Thymus (tissue), 11 donors: ENCODE measurements at regions not wholly inside any gene's neighbourhood (a gene's known extent, or its start where the extent isn't known, plus 50 kb on each side); places are given as distances from the start of the nearest gene placed in this dataset.

Source experiments
- DNase-seq, 9 donors: peaks; one replicate each; pipeline ENCODE4 v3.0.0-alpha.2; 2013; ENCODE audit warnings: low spot score in 9 of 9, low read depth in 6 of 9, missing footprints in 1 of 9
- H3K27ac ChIP-seq, 2 donors: one replicate each; pipeline ENCODE4 v1.5.1; 2013; ENCODE audit warnings: control low read depth in 1 of 2, low read depth in 1 of 2, low read length in 1 of 2, mild to moderate bottlenecking in 1 of 2, moderate library complexity in 1 of 2
- H3K27me3 ChIP-seq, 2 donors: one replicate each; pipeline ENCODE4 v1.5.1; 2013; ENCODE audit warnings: low read length in 1 of 2; ENCODE audit not compliant: control insufficient read depth in 2 of 2, insufficient read depth in 1 of 2
- H3K36me3 ChIP-seq, 2 donors: one replicate each; pipeline ENCODE4 v1.5.1; 2013; ENCODE audit warnings: low read length in 1 of 2, mild to moderate bottlenecking in 1 of 2, moderate library complexity in 1 of 2; ENCODE audit not compliant: control insufficient read depth in 2 of 2, insufficient read depth in 2 of 2
- H3K4me1 ChIP-seq, 2 donors: one replicate each; pipeline ENCODE4 v1.5.1; 2013; ENCODE audit warnings: low read length in 2 of 2; ENCODE audit not compliant: control insufficient read depth in 2 of 2, insufficient read depth in 2 of 2
- H3K4me3 ChIP-seq, 2 donors: one replicate each; pipeline ENCODE4 v1.5.1; 2013; ENCODE audit warnings: low read length in 2 of 2, control low read depth in 1 of 2, mild to moderate bottlenecking in 1 of 2
- H3K9me3 ChIP-seq, 2 donors: one replicate each; pipeline ENCODE4 v1.5.1; 2013; ENCODE audit warnings: low read length in 1 of 2, mild to moderate bottlenecking in 1 of 2; ENCODE audit not compliant: control insufficient read depth in 2 of 2, insufficient read depth in 1 of 2
- WGBS: extraction: QIAGEN DNeasy Blood & Tissue Kit; methylation state at CpG from one replicate; pipeline ENCODE4 v1.1.7; 2013; 5-methylcytosine and 5-hydroxymethylcytosine counted together
- donor health status: healthy.

GRCh38 chr4:100075486-100076270 lies 114.6 kb downstream of the DDIT4L start:
- Histone ChIP-seq H3K4me3 (no peak overlapping the region), H3K27me3 (no peaks in the 10 kb centered on the region), H3K9me3 (no peaks in the 10 kb centered on the region), H3K27ac (no peak overlapping the region), H3K4me1 (no peaks in the 10 kb centered on the region), H3K36me3 (no peaks in the 10 kb centered on the region)
- DNase-seq = no peak
- WGBS = 93% methylated on average over 2 of the region's 2 CpGs

GRCh38 chr4:100075056-100075455 lies 115.2 kb downstream of the DDIT4L start:
- Histone ChIP-seq H3K36me3 (no peaks in the 10 kb centered on the region), H3K9me3 (no peaks in the 10 kb centered on the region), H3K27ac (no peak overlapping the region), H3K4me1 (no peaks in the 10 kb centered on the region), H3K4me3 (no peak overlapping the region), H3K27me3 (no peaks in the 10 kb centered on the region)
- DNase-seq = no peak

GRCh38 chr4:100071506-100071905 lies 118.8 kb downstream of the DDIT4L start:
- Histone ChIP-seq H3K27me3 (no peaks in the 10 kb centered on the region), H3K36me3 (no peaks in the 10 kb centered on the region), H3K9me3 (no peaks in the 10 kb centered on the region), H3K4me3 (no peak overlapping the region), H3K27ac (no peak overlapping the region), H3K4me1 (no peaks in the 10 kb centered on the region)
- 96% methylated on average over 3 of the region's 3 CpGs for WGBS
- DNase-seq = no peak

- no peak for DNase-seq
- Histone ChIP-seq H3K9me3 (no peaks in the 10 kb centered on the region), H3K4me1 (no peaks in the 10 kb centered on the region), H3K36me3 (no peaks in the 10 kb centered on the region), H3K27me3 (no peaks in the 10 kb centered on the region), H3K4me3 (no peak overlapping the region), H3K27ac (no peak overlapping the region)
- 98% methylated on average over 4 of the region's 4 CpGs for WGBS
Measured at GRCh38 chr4:100070868-100071267, 119.4 kb downstream of the DDIT4L start.

GRCh38 chr4:100069207-100069606 lies 119.1 kb upstream of the H2AZ1 start:
- Histone ChIP-seq H3K4me1 (no peaks in the 10 kb centered on the region), H3K27ac (no peak overlapping the region), H3K9me3 (no peaks in the 10 kb centered on the region), H3K4me3 (no peak overlapping the region), H3K27me3 (no peaks in the 10 kb centered on the region), H3K36me3 (no peaks in the 10 kb centered on the region)
- whole genome bisulfite sequencing = 92% methylated on average over 6 of the region's 6 CpGs
- no peak for DNase-seq

GRCh38 chr4:100067255-100067654 lies 117.2 kb upstream of the H2AZ1 start:
- no peaks in the 10 kb centered on the region for H3K27me3 ChIP-seq
- H3K27ac ChIP-seq = no peak overlapping the region
- DNase-seq = no peak
- no peaks in the 10 kb centered on the region for H3K36me3 ChIP-seq
- no peaks in the 10 kb centered on the region for H3K4me1 ChIP-seq
- no peaks in the 10 kb centered on the region for H3K9me3 ChIP-seq
- WGBS = 94% methylated on average over 12 of the region's 12 CpGs
- no peak overlapping the region for H3K4me3 ChIP-seq

GRCh38 chr4:100063355-100063754 lies 113.3 kb upstream of the H2AZ1 start:
- Histone ChIP-seq H3K36me3 (no peaks in the 10 kb centered on the region), H3K27me3 (no peaks in the 10 kb centered on the region), H3K4me1 (no peaks in the 10 kb centered on the region), H3K27ac (no peak overlapping the region), H3K4me3 (no peak overlapping the region), H3K9me3 (no peaks in the 10 kb centered on the region)
- DNase-seq = no peak
- 8% methylated on average over 2 of the region's 2 CpGs for WGBS

GRCh38 chr4:100062921-100063320 lies 112.8 kb upstream of the H2AZ1 start:
- DNase-seq = no peak
- Histone ChIP-seq H3K27ac (no peak overlapping the region), H3K4me1 (no peaks in the 10 kb centered on the region), H3K36me3 (no peaks in the 10 kb centered on the region), H3K4me3 (no peak overlapping the region), H3K9me3 (no peaks in the 10 kb centered on the region), H3K27me3 (no peaks in the 10 kb centered on the region)

- no peak for DNase-seq
- 89% methylated on average over 2 of the region's 2 CpGs for WGBS
- Histone ChIP-seq H3K27me3 (no peaks in the 10 kb centered on the region), H3K9me3 (no peaks in the 10 kb centered on the region), H3K27ac (no peak overlapping the region), H3K4me3 (no peak overlapping the region), H3K4me1 (no peaks in the 10 kb centered on the region), H3K36me3 (no peaks in the 10 kb centered on the region)
Measured at GRCh38 chr4:100061835-100062234, 111.8 kb upstream of the H2AZ1 start.
